NCI-H146 treated with DMSO at 0.1 percent for 48 hours (cell line): ENCODE measurements at regions not wholly inside any gene's neighbourhood (a gene's known extent, or its start where the extent isn't known, plus 50 kb on each side); places are given as distances from the start of the nearest gene placed in this dataset.
"Not testable (repeated sequence)": the region's sequence is repeated elsewhere in the genome, so short reads cannot be mapped to it uniquely, and the experiment has no call there.

Experiments
- DNase-seq: peaks from one replicate; lab custom pipeline; 2025; ENCODE audit not compliant: unreplicated experiment; lab: John Stamatoyannopoulos, UW

GRCh38 chr7:106747804-106748203 is 86.8 kb upstream of the CCDC71L start:
- no peak for DNase-seq

DNA sequence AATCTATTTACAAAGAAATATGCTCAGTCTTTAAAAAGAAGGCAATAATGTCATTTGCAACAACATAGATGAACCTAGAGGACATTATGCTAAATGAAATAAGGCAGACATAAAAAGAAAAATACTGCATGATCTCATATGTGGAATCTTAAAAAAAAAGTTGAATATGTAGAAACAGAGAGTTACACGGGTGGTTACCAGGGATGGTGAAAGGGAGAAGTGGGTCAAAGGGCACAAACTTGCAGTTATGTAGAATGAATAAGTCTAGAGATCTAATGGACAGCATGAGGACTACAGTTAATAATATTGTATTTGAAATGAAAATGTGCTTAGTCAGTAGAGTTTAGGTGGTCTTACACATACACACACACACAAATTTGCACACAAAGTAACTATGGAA is 88.2 kb upstream of the CCDC71L start:
- no peak for DNase-seq

GRCh38 chr7:106750773-106751172 is 89.8 kb upstream of the CCDC71L start:
- no peak for DNase-seq

DNA sequence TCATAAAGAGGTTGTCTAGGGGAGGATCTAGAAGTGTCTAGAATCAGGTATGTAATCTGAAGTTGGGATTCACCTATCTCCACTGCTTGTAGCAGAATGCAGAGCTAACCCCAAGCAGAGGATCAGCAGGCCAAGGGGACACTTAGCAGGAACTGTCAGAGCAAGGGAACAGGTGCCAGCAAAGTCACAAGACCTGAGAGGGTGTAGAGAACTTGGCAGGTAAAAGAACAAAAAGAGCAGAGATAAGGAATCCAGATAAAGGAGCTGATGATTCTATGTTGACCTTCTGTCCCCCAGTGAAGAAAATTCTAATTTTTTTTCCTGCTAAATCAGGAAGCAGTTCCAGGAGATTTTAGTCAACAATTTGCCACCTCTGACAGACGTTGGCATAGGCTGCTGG is 91.4 kb upstream of the CCDC71L start:
- no peak for DNase-seq

GRCh38 chr7:106755024-106755423 is 94.1 kb upstream of the CCDC71L start:
- DNase-seq = not testable (repeated sequence)

DNA sequence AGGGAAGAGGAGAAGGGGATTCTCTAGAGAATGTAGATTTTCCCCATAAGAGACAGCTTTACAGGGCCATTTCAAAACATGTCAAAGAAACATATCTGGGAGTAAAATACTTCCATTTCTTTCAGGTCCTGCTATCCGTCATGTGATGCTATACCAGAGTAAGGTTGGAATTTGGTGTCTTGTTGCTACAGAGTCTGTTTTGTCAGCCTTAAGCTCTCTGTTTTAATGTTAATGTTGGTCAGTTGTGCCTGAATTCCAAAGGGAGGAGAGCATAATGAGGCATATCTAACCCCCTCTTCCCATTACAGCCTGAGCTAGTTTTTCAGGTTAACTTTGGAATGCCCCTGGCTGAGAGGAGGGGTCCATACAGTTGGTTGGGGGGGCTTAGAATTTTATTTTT is 94.7 kb upstream of the CCDC71L start:
- no peak for DNase-seq

- DNase-seq = no peak
These were observed 95.1 kb upstream of the CCDC71L start for GRCh38 chr7:106756071-106756470.

DNA sequence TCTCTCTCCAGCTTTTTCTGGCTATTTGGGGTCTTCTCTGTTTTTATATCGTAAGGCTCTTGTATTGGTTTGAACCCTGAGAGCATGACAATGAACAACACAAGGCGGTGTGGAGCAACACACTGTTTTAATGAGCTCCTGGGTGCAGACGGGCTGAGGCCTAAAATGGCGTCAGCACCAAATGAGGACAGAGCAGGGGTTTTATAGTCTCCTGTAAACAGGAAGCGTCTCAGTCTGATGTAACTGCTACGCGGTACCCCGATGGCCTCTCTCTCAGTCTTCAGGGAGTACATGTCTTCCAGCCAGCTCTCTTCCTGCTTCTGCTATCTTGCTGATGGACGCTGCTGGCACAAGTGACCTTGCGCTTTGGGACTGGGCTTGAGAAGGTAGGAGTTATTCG is 95.9 kb upstream of the CCDC71L start:
- DNase-seq = no peak

DNA sequence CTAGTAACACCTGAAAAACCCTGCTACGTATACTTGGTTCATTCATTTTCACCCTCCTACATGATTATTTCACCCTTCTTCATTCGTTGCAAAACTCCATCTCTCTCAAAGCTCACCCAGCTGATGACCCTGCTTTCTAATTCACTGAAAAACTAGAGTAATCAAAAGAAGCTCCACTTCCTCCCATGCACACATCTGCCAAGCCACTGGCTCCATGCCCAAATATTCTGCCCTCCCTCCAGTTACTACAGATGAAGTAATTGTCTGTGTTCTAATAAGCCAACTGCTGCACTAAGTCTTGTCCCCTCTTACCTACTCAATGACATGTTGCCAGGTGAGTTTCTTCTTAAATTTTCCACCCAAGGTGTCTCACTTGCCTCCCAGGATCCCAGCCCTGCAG is 96.9 kb upstream of the CCDC71L start:
- DNase-seq = no peak

DNA sequence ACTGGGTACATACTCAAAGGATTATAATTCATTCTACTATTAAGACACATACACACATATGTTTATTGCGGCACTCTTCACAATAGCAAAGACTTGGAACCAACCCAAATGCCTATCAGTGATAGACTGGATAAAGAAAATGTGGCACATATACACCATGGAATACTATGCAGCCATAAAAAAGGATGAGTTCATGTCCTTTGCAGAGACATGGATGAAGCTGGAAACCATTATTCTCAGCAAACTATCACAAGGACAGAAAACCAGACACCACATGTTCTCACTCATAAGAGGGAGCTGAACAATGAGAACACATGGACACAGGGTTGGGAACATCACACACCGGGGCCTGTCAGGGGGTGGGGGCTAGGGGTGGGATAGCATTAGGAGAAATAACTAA is 101.9 kb upstream of the CCDC71L start:
- DNase-seq = not testable (repeated sequence)

DNA sequence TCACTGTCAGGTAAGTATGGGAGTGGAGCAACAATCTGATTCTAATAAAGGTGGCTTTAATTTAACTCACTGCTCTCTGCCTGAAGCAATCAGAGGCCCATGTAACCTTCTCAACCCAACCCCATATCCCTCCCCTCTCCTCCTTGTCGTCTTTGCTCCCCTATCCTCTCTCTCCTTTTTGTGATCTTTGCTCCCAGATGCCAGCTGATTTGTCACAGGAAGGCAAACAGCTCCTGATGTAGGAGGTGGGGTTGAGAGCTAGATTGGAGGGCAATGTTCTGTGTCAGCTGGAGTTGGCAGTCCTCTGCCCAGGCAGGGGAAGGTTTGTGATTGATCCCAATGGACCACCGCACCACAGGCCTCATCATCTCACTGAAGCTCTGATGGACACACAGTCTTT is 101.4 kb upstream of the PIK3CG start:
- no peak for DNase-seq

DNA sequence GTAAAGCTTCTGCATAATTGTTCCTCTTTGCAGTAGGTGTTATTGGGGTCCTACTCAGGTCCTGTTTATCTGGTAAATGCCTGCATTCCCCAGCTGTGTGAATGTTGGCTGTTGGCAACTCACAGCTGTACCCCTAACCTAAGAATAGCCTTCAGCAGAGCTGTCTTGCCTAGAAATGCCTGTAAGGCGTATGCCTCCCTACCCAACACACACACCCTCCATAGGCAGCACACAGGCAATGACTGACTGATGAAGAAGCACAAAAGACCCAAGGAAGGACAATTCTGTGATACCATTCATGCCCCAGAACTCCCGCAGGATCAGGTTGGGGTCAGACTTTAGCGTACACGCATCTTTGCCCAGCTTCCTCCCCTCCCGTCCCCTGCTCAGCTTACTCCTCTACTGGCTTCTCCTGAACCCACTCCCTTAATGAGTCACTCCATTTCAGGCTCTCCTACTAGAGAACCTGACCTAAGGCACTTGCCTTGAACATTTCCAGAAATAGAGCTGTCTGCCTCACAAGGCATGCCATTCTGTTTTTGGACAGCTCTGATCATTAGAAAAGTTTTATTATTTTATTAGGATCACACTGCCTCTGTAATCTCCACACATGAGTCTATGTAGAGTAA is 99.2 kb upstream of the PIK3CG start:
- no peak for DNase-seq

GRCh38 chr7:106766551-106766950 is 98.5 kb upstream of the PIK3CG start:
- DNase-seq = no peak

DNA sequence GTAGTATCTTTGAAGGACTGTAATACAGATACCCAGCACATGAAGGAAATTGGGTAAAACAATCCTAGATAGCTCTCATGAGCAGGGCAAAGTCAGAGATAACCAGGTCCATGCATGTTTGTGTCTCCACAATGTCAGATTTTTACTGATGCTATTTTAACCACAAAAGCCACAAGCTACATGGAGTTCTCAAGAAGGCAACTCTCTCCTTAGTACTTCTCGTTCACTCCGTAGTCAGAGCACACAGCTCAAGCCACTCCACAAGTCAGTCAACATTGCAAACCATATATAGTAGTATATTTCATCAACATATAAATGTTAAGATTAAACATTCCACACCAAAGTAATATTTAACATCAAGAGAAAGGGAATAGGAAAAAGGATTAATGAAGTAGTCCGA is 98.0 kb upstream of the PIK3CG start:
- DNase-seq = no peak

- no peak for DNase-seq
These were observed 97.4 kb upstream of the PIK3CG start for GRCh38 chr7:106767498-106768323.

GRCh38 chr7:106768324-106768751 is 96.7 kb upstream of the PIK3CG start:
- no peak for DNase-seq

- DNase-seq = no peak
These were observed 94.9 kb upstream of the PIK3CG start for GRCh38 chr7:106770191-106770590.

GRCh38 chr7:106772655-106773108 is 92.4 kb upstream of the PIK3CG start:
- DNase-seq = no peak

DNA sequence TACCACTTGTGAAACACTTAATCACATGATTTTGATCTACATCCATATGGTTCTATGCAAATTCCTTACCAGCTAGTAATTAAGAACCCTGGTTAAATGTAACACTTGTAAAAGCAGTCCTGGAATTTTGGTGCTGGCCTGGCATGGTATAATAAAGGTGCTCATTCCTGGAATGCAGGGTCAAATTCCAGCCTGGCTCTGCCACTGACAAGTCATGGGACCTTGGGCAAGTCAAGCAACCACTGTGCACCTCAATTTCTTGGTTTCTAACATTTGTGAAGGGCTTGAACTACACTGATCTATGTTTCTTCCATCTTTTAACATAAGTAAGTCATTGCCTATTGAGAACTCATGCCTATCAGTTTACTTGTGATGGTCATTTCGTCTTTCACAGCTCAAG is 91.9 kb upstream of the PIK3CG start:
- no peak for DNase-seq

- DNase-seq = no peak
These were observed 91.4 kb upstream of the PIK3CG start for GRCh38 chr7:106773721-106774120.

- no peak for DNase-seq
These were observed 90.8 kb upstream of the PIK3CG start for GRCh38 chr7:106774213-106774767.
